Right lobe of liver (tissue), 4 donors: ENCODE measurements at regions not wholly inside any gene's neighbourhood (a gene's known extent, or its start where the extent isn't known, plus 50 kb on each side); places are given as distances from the start of the nearest gene placed in this dataset.

Experiments used
- CTCF ChIP-seq, 4 donors: fragments of 200-600 bp in 3 of 4; fragments of 450-650 bp in 1 of 4; IDR thresholded peaks; one replicate each; pipeline versions ENCODE4 v1.5.1 to v1.8.0; 2016 to 2022; ENCODE audit warnings: antibody characterized with exemption in 4 of 4, mild to moderate bottlenecking in 2 of 4
- POLR2A ChIP-seq: fragments of 450-650 bp; IDR thresholded peaks from one replicate; pipeline ENCODE4 v1.6.1; 2017; ENCODE audit warnings: antibody characterized with exemption, mild to moderate bottlenecking
- donor health status: DM: no; HTN: no; CAD: no.
- donor health status: DM: no; HTN: no; CAD: no.
- donor health status: DM: no; HTN: yes; CAD: no.

GRCh38 chr10:86603256-86603655 is 51.1 kb upstream of the OPN4 start:
- TF ChIP-seq CTCF (IDR thresholded peaks at IDR 0.05) (no peak), POLR2A (no peak)
